ENCODE measurements at regions not wholly inside any gene's neighbourhood (a gene's known extent, or its start where the extent isn't known, plus 50 kb on each side); places are given as distances from the start of the nearest gene placed in this dataset.

DNA sequence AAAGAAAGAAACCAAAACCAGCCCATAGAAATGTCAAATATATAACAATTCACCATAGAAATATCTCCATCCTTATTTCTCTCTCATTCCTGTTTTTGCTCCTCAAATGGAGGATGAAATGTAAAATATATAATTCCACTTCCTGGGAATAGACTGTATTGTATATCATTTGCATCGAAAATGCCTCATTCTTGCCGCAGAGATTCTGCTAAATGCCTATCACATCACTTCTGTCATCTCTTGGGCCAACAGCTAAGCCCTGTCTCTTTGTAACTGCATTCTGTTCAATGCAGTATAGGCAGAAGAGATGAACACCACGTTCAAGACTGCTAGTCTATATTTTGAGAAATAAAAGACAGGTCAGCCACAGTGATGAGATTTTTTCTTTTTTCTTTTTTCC, 956.3 kb upstream of the SOX9 start:
- no peak overlapping the region for H3K27ac ChIP-seq (ENCODE audit: insufficient read depth, low read depth, low read length)
- no peak overlapping the region for H3K4me2 ChIP-seq (ENCODE audit: insufficient read depth, low read length)
- DNase-seq (ENCODE audit: low read depth, low spot score) = no peak
- H3K9me3 ChIP-seq (replicated peaks; ENCODE audit: control insufficient read depth, insufficient read depth, low read length) = peaks cover 6% of the 10 kb centered on the region
- H2AFZ ChIP-seq (ENCODE audit: low read depth, low read length) = no peak overlapping the region
- no peak overlapping the region for H3K4me3 ChIP-seq (replicated peaks in 1 of 3; ENCODE audit: insufficient read depth in 1 of 3, low read depth in 1 of 3, low read length in 3 of 3)
- POLR2A ChIA-PET = no interaction called here
- H3K4me1 ChIP-seq (ENCODE audit: control insufficient read depth, extremely low read depth, insufficient read depth, low read length) = no peaks in the 10 kb centered on the region
- H3K79me2 ChIP-seq (ENCODE audit: control insufficient read depth, insufficient read depth, low read length) = no peaks in the 10 kb centered on the region
- no peaks in the 10 kb centered on the region for H3K27me3 ChIP-seq (ENCODE audit: control insufficient read depth in 2 of 2, insufficient read depth in 2 of 2, low read length in 2 of 2)
- CTCF ChIA-PET = no interaction called here
- H4K20me1 ChIP-seq (replicated peaks; ENCODE audit: control insufficient read depth, extremely low read depth, insufficient read depth, low read length) = no peaks in the 10 kb centered on the region
- H3K9me1 ChIP-seq (replicated peaks; ENCODE audit: control insufficient read depth, extremely low read depth, insufficient read depth, low read length) = no peaks in the 10 kb centered on the region
- no peak for FAIRE-seq
- dilution Hi-C loops (cut with MboI; ENCODE audit: extremely low pct_ligation_motif_present, low sequenced_read_pairs) = no loop called here
- no TSS peak for BruUV-seq (replicated peaks)
- TF ChIP-seq JUN (IDR thresholded peaks at IDR 0.05; ENCODE audit: borderline replicate concordance, insufficient read depth, insufficient read length, low read depth) (no peak), FOS (IDR thresholded peaks at IDR 0.05; ENCODE audit: borderline replicate concordance, insufficient read depth, low read length) (no peak), MYC (IDR thresholded peaks at IDR 0.05; ENCODE audit: low read depth, low read length) (no peak), POLR2A (IDR thresholded peaks at IDR 0.05; ENCODE audit: low read depth, low read length) (no peak), EZH2 (IDR thresholded peaks at IDR 0.05; ENCODE audit: borderline replicate concordance, low read depth, low read length, severe bottlenecking) (no peak), POLR2AphosphoS5 (IDR thresholded peaks at IDR 0.05; ENCODE audit: insufficient read depth, low read depth, low read length) (no peak), GATA2 (IDR thresholded peaks at IDR 0.05; ENCODE audit: insufficient read depth, insufficient read length, low read depth, low read length) (no peak)
- TF ChIP-seq, protein P1, sequence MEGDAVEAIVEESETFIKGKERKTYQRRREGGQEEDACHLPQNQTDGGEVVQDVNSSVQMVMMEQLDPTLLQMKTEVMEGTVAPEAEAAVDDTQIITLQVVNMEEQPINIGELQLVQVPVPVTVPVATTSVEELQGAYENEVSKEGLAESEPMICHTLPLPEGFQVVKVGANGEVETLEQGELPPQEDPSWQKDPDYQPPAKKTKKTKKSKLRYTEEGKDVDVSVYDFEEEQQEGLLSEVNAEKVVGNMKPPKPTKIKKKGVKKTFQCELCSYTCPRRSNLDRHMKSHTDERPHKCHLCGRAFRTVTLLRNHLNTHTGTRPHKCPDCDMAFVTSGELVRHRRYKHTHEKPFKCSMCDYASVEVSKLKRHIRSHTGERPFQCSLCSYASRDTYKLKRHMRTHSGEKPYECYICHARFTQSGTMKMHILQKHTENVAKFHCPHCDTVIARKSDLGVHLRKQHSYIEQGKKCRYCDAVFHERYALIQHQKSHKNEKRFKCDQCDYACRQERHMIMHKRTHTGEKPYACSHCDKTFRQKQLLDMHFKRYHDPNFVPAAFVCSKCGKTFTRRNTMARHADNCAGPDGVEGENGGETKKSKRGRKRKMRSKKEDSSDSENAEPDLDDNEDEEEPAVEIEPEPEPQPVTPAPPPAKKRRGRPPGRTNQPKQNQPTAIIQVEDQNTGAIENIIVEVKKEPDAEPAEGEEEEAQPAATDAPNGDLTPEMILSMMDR (IDR thresholded peaks at IDR 0.05; ENCODE audit: extremely low read depth in 1 of 2, insufficient read depth in 1 of 2, low read depth in 1 of 2, low read length in 2 of 2) = no peak
- TF ChIP-seq, protein P2, sequence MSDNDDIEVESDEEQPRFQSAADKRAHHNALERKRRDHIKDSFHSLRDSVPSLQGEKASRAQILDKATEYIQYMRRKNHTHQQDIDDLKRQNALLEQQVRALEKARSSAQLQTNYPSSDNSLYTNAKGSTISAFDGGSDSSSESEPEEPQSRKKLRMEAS (IDR thresholded peaks at IDR 0.05; ENCODE audit: insufficient read depth, insufficient read length) = no peak
- intact Hi-C loops (cut with micrococcal nuclease) = no loop called here
- no peaks in the 10 kb centered on the region for H3K36me3 ChIP-seq (ENCODE audit: control insufficient read depth in 2 of 2, extremely low read depth in 1 of 2, insufficient read depth in 2 of 2, low read length in 2 of 2)
- no peak overlapping the region for H3K9ac ChIP-seq (replicated peaks; ENCODE audit: extremely low read depth, insufficient read depth, low read length)

Measured in endothelial cell of umbilical vein (primary cell).